DND-41 (cell line): ENCODE measurements at regions not wholly inside any gene's neighbourhood (a gene's known extent, or its start where the extent isn't known, plus 50 kb on each side); places are given as distances from the start of the nearest gene placed in this dataset.

Source experiments
- ATAC-seq: fragments of 200-7000 bp; cut with Tn5 transposase; 3 replicates; pipeline ENCODE4 v1.9.1; 2021; ENCODE audit warnings: low read depth; ENCODE audit not compliant: insufficient read depth
- DNase-seq: peaks from one replicate; pipeline ENCODE4 v3.0.0-alpha.2; 2020
- H2AFZ ChIP-seq: 2 replicates; pipeline ENCODE4 v1.6.0; 2012; ENCODE audit warnings: low read depth, low read length
- H3K27ac ChIP-seq: 2 replicates; pipeline ENCODE4 v1.5.1; 2012; ENCODE audit warnings: low read length, inconsistent platforms
- H3K27me3 ChIP-seq: fragments of 200-600 bp; sonication (generic); 2 replicates; pipeline ENCODE4 v1.6.0; 2012; ENCODE audit warnings: low read length, mild to moderate bottlenecking, inconsistent platforms; ENCODE audit not compliant: insufficient read depth, poor library complexity
- H3K36me3 ChIP-seq: 2 replicates; pipeline ENCODE4 v1.5.1; 2012; ENCODE audit warnings: low read length, inconsistent platforms; ENCODE audit not compliant: insufficient read depth
- H3K4me1 ChIP-seq: 2 replicates; pipeline ENCODE4 v1.5.1; 2012; ENCODE audit warnings: mild to moderate bottlenecking, low read length; ENCODE audit not compliant: insufficient read depth
- H3K4me2 ChIP-seq: 2 replicates; pipeline ENCODE4 v1.6.0; 2012; ENCODE audit warnings: mild to moderate bottlenecking, moderate library complexity, low read length, inconsistent platforms; ENCODE audit not compliant: insufficient read depth
- H3K4me3 ChIP-seq, 2 experiments: fragments of 200-600 bp in 1 of 2; shearing (Covaris generic) in 1 of 2; 2 replicates each; pipeline ENCODE4 v1.5.1; 2012 to 2016; ENCODE audit warnings: inconsistent platforms in 2 of 2, low read length in 2 of 2, mild to moderate bottlenecking in 2 of 2, low read depth in 1 of 2, moderate library complexity in 1 of 2
- H3K79me2 ChIP-seq: 2 replicates; pipeline ENCODE4 v1.6.0; 2012; ENCODE audit warnings: low read length, inconsistent platforms; ENCODE audit not compliant: insufficient read depth
- H3K9ac ChIP-seq: 2 replicates; pipeline ENCODE4 v1.6.0; 2012; ENCODE audit warnings: low read depth, mild to moderate bottlenecking, inconsistent platforms, low read length, moderate library complexity
- H3K9me3 ChIP-seq: 2 replicates; pipeline ENCODE4 v1.5.1; 2012; ENCODE audit warnings: low read length, moderate library complexity, mild to moderate bottlenecking, inconsistent platforms; ENCODE audit not compliant: insufficient read depth, severe bottlenecking
- H4K20me1 ChIP-seq: 2 replicates; pipeline ENCODE4 v1.6.0; 2012; ENCODE audit warnings: low read length; ENCODE audit not compliant: insufficient read depth
- EZH2 ChIP-seq: IDR thresholded peaks from 3 replicates; pipeline ENCODE4 v1.6.1; 2012; ENCODE audit warnings: borderline replicate concordance, low read depth, mild to moderate bottlenecking, moderate library complexity, low read length, inconsistent platforms; ENCODE audit not compliant: severe bottlenecking
- TF ChIP-seq, protein P1 (sequence below): IDR thresholded peaks from 2 replicates; pipeline ENCODE4 v1.5.1; 2012; ENCODE audit warnings: borderline replicate concordance, low read length, moderate library complexity, mild to moderate bottlenecking; ENCODE audit not compliant: poor library complexity, severe bottlenecking; ENCODE audit errors: extremely low read depth

DNA sequence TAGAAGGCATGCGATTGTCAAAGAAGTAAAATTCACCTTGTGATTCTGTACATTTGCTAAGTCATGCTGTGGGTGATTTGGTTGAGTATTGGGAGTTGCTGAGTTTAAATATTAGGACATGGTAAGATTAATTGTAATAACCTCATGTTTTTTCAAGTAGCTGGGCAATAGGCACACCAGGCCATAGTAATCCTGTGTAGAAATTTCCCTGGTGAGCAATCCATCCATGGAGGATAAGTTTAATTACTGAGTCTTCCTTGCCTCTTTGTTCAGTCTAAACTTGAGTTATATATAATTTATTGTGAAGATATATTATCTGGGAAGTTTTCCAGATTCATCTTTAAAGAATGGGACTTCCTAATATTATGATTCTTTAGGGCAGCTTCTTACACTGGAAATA, 221.1 kb upstream of the NUDT12 start:
- Histone ChIP-seq H3K4me3 (no peak overlapping the region), H3K79me2 (no peaks in the 10 kb centered on the region), H3K9ac (no peak overlapping the region), H3K4me1 (no peaks in the 10 kb centered on the region), H4K20me1 (no peaks in the 10 kb centered on the region), H3K4me2 (no peak overlapping the region), H3K27ac (no peak overlapping the region), H2AFZ (no peak overlapping the region), H3K9me3 (no peaks in the 10 kb centered on the region), H3K27me3 (no peaks in the 10 kb centered on the region), H3K36me3 (no peaks in the 10 kb centered on the region)
- ATAC-seq (no peak), DNase-seq (no peak)
- TF ChIP-seq EZH2, result no peak
- TF ChIP-seq, protein P1, sequence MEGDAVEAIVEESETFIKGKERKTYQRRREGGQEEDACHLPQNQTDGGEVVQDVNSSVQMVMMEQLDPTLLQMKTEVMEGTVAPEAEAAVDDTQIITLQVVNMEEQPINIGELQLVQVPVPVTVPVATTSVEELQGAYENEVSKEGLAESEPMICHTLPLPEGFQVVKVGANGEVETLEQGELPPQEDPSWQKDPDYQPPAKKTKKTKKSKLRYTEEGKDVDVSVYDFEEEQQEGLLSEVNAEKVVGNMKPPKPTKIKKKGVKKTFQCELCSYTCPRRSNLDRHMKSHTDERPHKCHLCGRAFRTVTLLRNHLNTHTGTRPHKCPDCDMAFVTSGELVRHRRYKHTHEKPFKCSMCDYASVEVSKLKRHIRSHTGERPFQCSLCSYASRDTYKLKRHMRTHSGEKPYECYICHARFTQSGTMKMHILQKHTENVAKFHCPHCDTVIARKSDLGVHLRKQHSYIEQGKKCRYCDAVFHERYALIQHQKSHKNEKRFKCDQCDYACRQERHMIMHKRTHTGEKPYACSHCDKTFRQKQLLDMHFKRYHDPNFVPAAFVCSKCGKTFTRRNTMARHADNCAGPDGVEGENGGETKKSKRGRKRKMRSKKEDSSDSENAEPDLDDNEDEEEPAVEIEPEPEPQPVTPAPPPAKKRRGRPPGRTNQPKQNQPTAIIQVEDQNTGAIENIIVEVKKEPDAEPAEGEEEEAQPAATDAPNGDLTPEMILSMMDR, result no peak

DNA sequence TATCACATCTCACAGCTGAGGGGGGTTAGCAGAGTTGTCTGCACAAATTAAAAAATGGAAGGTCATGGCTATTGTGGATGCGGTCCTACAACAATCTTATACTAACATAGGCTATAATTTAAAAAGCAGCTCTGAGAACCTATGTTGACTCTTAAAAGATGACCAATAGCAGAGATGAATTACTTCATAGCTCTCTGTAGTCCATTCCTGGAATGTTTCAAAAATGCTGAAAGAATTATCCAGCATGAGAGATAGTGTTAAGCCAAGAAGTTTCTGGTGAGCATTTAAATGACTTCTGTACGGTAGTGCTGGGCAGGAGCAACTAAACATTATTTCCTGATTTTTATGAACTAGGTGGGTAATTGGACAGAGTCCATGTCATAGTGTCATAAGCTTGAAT, 218.2 kb upstream of the NUDT12 start:
- H3K4me2 ChIP-seq, result no peak overlapping the region
- H2AFZ ChIP-seq, result no peak overlapping the region
- no peaks in the 10 kb centered on the region for H3K9me3 ChIP-seq
- H3K27me3 ChIP-seq, result no peaks in the 10 kb centered on the region
- no peaks in the 10 kb centered on the region for H3K36me3 ChIP-seq
- H3K4me3 ChIP-seq, result no peak overlapping the region
- no peak overlapping the region for H3K9ac ChIP-seq
- ATAC-seq (no peak), DNase-seq (no peak)
- H3K27ac ChIP-seq, result no peak overlapping the region
- H3K4me1 ChIP-seq, result no peaks in the 10 kb centered on the region
- no peak for TF ChIP-seq EZH2
- TF ChIP-seq, protein P1, result no peak
- no peaks in the 10 kb centered on the region for H3K79me2 ChIP-seq
- no peaks in the 10 kb centered on the region for H4K20me1 ChIP-seq

DNA sequence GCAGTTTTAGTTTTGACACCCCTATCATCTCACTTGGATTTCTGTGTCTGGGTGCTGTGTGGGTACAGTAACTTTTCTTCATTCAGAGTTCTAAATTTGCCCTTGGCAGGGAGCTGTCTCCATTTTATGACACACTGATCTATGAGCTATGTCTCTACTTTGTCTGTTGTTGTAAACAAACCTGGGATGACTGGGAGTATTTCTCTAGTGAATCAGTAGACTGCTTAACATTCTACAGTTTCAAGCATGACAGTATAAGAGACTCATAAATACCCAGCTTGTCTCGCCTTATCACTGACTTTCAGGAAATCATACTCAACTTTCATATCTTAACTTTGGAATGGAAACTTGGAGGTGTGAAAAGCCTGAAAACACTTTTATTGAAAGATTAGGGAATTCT, 212.1 kb upstream of the NUDT12 start:
- Histone ChIP-seq H3K4me1 (no peaks in the 10 kb centered on the region), H3K27me3 (no peaks in the 10 kb centered on the region), H2AFZ (no peak overlapping the region), H3K4me2 (no peak overlapping the region), H3K79me2 (no peaks in the 10 kb centered on the region), H4K20me1 (no peaks in the 10 kb centered on the region), H3K36me3 (no peaks in the 10 kb centered on the region), H3K9me3 (no peaks in the 10 kb centered on the region), H3K9ac (no peak overlapping the region), H3K4me3 (no peak overlapping the region), H3K27ac (no peak overlapping the region)
- DNase-seq, result no peak
- no peak for ATAC-seq
- no peak for TF ChIP-seq EZH2
- TF ChIP-seq, protein P1, result no peak

DNA sequence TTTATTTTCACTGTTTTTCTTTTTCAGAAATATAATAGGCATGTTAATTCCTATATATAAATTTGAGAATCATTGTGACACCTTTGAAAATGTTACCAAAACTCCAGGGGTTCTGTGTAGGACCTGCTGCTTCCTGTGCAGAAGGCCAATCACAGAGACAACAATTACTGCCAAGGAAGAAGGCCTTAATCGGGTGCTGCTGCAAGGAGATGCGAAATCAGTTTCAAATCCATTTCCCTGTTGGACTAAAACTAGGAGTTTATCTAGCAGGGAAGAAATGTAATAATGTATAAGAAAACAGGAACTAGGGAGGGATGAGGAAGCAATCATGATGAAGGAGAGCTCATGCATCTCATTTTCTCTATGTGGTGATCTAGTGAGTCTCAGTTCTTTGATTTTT, 209.7 kb upstream of the NUDT12 start:
- H3K27ac ChIP-seq, result no peak overlapping the region
- DNase-seq (no peak), ATAC-seq (no peak)
- no peak overlapping the region for H3K4me3 ChIP-seq
- no peak overlapping the region for H2AFZ ChIP-seq
- no peaks in the 10 kb centered on the region for H3K36me3 ChIP-seq
- H3K4me2 ChIP-seq, result no peak overlapping the region
- no peaks in the 10 kb centered on the region for H3K79me2 ChIP-seq
- no peaks in the 10 kb centered on the region for H4K20me1 ChIP-seq
- no peaks in the 10 kb centered on the region for H3K4me1 ChIP-seq
- no peaks in the 10 kb centered on the region for H3K27me3 ChIP-seq
- no peak overlapping the region for H3K9ac ChIP-seq
- H3K9me3 ChIP-seq, result no peaks in the 10 kb centered on the region
- no peak for TF ChIP-seq EZH2
- TF ChIP-seq, protein P1, result no peak
